HG02938 (cell line): ENCODE measurements at regions not wholly inside any gene's neighbourhood (a gene's known extent, or its start where the extent isn't known, plus 50 kb on each side); places are given as distances from the start of the nearest gene placed in this dataset.
"Not testable (repeated sequence)": the region's sequence is repeated elsewhere in the genome, so short reads cannot be mapped to it uniquely, and the experiment has no call there.

ENCODE experiments used
- ATAC-seq: cut with Tn5 transposase; IDR thresholded peaks from one replicate; pipeline ENCODE4 v1.9.1; 2021; ENCODE audit warnings: mild to moderate bottlenecking, moderate library complexity; ENCODE audit not compliant: unreplicated experiment

DNA sequence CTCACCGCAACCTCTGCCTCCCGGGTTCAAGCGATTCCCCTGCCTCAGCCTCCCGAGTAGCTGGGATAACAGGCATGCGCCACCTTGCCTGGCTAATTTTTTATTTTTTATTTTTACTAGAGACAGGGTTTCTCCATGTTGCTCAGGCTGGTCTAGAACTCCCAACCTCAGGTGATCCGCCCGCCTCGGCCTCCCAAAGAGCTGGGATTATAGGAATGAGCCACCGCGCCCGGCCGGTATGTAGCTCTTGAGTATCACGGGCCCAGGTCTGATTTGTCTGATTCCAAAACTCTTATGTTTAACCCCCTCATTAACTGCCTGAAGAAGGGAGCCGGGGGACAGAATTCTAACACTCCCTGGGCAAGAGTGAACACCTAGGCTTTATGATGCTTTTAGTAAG, 91.7 kb upstream of the OLIG2 start:
- not testable (repeated sequence) for ATAC-seq

DNA sequence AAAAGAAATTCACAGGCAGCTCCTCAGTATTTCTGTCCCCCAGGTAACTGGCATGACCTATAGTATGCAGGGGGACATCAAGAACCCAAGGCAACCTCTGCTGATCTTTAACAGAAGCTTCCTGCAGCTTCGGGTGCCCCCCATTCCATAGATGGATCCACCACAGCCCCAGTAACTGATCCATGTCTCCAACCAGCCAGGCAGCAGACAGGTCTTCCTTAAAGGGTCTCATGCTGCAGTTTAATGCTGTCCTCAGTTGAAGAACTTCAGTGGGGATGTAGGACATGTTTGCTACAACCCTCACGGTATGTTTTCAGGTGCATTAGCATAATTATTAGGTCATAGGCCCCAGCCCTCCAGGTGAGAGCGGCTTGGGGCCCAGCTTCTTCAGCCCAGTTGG, 90.9 kb upstream of the OLIG2 start:
- ATAC-seq, result no peak

DNA sequence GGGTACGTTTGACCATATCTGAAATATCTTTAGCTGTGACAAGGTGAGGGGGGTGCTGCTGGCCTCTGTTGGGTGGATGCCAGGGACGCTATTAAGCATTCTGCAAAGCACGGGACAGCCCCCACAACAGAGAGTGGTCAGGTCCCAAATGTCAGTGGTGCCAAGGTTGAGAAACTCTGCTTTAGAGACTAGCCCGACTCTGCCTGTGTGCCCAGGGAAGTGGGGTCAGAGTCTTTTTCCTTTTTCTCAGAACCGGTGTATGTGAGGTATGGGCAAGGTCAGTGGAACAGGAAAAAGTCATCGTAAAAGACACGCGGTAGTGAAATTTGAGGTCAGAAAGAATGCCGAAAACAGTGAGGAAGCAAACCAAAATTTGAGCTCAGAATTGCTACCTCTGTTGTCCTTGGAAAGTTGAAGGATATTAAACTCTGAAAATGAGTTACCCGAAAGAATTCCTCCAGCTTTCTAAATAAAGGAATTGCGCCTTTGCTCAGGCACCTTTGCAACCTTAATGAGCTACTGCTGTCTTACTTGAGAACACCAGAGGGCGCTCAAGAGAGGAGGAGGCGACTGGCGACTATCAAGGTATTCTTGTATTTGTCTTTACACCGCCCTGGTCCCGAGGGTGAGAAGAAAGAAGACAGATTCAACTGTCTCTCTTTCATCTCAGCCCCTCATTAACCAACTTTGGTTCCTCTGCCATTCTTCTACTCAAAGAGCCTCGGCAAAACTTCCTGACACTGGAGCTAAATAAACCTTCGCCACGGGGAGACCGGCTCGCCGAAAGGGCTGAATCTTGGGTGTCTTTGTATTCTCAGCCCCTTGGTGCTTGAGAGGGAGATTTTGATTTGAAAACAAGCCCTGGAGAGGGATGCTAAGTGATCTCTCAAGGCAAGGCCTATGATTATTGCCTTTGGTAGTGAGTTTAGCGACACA, 85.4 kb upstream of the OLIG2 start:
- ATAC-seq, result no peak

DNA sequence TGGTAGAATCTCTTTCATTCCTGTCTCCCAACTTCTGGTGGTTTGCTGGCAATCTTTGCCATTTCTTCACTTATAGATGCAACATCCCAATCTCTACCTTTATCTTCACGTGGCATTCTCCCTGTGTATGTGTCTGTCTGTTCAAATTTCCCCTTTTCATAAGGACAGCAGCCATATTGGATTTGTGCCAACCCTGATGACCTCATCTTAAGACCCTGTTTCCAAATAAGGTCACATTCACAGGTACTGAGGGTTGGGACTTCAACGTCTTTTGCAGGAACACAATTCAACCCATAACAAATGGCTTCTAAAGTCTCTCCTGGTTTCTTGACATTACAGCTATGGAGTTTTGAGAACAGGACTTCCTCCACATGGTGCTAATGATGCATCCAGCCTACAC, 84.5 kb upstream of the OLIG2 start:
- ATAC-seq, result no peak

DNA sequence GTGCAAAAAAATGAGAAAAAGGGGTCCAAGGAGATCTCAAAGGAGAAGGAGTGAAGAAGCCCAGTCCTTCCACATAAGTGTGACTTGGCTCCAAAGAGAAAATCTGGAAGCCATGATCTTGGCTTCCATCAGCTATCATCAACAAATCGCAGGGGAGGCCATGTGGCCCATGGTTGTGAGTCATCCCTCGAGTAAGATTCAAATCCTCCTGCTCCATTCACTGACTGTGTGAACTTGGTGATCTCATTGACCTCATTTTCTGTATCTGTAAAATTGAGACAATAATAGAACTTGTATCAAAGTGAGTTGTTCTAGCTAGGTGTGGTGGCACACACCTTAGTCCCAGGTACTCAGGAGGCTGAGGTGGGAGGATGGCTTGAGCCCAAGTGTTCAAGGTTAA, 79.1 kb upstream of the OLIG2 start:
- no peak for ATAC-seq

DNA sequence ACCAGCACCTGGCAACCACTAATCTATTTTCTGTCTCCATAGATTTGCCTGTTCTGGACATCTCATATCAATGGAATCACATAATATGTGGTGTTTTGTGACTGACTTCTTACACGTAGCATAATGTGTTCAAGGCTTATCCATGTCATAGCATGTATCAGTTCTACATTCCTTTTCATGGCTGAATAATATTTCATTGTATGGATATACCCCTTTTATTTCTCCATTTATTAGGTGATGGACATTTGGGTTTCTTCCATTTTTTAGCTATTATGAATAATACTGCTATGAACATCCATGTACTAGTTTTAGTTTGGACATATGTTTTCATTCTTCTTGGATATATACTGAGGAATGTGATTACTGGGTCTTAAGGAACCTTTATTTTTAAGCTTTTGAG, 78.0 kb upstream of the OLIG2 start:
- no peak for ATAC-seq

DNA sequence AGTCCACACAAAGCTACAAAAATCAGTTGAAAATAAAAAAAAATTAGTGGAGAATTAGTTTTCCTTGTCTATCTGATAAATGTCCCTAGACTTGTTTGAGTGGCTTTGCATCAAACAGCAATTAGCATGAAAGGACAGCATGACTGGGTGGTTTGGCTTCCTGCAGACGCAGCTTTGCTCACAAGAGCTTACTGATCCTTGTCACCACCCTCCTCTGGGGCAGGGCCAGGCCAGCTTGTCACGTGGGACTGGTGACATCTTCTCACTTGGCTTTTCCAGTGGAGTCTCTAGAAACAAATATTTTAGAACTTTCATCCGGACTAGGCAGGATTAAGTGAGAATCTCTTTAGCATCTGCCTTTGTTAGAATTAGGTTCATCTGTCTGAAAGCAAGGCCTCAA, 76.0 kb upstream of the OLIG2 start:
- no peak for ATAC-seq

DNA sequence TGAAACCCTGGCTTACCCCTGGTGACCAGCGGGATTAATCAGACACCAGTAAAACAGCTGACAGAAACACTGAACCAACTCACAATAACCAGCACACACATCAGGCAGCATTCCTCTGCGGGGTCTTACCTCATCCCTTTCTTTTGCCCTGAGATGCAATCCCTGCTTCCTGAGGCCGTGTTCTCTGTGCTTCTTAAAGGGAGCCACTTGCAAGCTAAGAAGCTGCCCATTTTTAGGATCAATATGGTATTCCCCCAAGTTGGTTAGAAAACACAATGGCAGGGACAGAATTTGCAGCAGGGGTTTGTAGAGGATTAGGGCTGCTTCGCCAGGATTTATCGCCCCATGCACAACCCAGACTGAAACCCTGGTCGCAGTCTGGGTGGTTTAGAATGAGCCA, 74.7 kb upstream of the OLIG2 start:
- no peak for ATAC-seq

DNA sequence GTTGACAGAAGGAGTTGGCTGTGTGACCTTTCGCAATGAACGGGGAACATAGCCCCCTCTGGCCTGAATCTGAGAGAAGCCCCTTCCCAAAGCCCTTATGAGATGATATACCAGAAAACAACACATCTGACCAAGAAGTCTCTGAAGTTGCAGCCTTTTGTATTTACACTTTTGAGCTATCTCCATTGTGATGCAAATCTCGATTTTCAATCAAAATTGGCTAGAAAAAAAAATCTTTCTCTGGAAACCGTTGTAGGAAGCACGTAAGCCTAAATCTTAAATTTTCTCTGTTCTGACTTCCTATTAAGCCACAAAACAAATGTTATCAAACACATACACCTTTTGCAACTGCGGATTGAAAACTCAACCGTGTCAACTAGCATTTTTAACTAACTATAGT, 71.4 kb upstream of the OLIG2 start:
- no peak for ATAC-seq

DNA sequence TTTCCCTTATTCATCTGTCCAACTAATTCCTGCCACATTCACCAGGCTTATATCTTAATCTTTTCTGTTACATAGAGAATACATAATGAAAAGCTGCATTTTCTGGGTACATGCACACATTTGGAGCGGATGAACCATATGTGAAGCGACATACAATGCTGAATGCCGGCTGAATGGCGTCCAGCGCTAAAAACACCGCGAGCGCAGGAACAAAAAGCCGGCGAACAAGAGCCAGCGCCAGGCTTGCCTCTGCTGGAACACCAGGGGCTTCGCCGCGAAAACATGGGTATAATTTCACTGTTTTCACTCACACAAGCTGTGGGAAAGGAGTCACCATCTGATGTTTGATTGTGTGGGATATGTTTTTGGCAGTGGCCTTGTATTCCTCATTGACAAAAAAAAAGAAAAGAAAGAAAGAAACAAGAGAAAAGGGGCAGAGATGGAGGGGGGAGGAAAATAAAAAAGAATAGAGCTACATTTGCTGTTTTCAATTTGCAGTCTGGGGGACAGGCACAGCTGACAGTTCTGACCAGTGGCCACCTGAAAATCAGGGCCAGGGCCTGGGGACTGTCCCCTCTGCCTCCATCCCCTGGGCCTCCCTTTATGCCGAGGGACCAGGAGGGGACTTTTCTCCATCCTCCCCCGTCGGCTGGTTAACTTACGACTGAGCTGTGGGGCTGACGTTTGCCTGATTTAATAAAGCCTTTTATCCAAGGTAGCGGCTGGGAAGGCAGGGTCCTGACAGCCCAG, 70.2 kb upstream of the OLIG2 start:
- ATAC-seq, result no peak

DNA sequence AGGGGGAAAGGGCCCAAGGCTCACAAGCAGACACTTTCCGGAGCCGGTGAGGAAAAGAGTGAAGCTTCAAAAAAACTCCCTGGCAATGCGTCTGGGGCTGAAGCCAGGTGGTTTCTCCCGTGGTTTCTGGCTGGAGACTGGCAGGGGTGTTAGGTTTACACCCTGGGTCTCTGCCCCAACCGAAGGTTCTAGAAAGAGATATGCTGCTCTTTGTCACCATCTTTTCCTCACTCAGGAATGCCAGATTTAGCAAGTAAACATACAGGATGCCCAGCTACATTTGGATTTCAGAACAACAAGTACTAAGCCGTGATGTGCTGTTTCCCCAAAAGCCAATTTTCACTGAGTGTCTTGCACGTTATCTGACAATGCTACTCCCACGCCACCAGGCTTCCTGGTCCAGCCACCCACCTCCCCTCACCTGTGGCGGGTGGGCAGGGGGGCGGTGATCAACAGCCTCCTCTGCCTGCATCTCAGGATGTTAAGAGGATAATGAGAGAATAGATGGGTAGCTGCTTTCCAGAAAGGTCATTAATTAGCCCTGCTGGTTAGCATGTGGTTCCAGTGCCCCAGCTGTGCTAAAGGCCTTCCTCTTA, 69.6 kb upstream of the OLIG2 start:
- ATAC-seq, result no peak

DNA sequence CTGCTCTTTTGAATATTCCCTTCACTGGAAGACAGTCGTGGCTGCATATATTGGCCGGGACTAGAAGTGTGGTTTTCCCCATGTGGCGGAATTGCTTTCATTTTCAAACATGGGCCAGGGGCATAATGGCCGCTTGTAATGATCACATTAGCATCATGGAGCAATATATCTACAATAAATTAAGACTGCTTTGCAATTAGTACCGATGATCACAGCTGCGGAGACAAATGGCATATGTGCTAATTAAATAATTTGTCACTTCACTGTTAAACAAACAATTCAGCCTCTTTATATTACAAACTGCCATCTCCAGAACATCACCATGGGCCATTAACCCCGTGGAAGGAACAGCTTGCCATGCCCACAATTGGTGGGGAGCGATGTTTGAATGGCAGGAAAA, 68.2 kb upstream of the OLIG2 start:
- ATAC-seq, result no peak

DNA sequence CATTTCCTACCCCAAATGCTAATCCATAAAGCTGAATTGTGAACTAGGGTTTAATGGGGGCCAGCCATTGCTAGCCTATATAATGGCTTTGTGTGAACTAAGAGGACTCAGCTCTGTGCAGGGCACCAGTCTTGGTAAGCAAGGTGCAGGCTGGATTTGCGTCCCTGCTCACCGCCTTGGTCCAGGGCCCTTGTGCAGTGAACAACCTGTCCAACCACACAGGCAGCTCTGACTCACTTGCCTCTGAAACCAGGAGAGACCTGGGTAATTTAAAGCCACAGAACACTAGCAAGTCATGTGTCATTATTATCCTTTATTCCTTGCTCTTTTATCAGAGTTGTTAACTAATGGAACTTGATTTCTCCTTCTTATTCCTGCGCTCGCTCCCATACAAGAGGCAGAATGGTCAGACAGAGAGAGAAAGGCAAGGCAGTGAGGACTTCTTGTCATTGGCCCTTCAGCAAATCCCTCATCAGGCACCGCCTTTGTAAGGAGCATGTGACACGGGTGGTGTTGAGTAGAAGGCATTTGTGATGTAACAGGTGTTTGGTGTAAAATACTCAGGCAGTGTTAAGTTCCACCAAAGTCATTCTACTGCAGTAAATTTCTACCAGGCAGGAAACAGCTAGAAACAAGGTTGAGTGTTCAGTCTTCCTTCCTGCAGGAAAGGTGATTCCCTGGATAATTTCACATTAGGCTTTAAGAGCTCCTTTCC, 67.3 kb upstream of the OLIG2 start:
- no peak for ATAC-seq

DNA sequence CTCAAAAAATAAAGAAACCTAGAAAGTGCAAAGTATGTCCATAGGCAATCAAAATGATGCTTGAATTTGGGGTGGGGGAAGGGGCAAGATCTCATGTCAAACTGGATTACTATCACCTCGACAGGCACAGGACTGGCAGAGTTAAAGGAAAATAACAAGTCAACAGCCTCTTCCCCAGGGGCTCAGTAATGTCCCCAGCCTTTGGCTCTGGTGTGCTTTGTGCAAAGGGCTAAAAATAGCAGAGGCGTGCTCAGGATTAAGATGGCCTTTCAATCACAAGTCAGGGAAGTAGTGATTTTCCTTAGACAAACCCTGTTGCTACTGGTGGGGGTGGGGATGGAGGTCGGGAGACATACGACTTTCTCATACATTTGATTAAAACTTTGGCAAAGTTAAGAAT, 63.5 kb upstream of the OLIG2 start:
- no peak for ATAC-seq

DNA sequence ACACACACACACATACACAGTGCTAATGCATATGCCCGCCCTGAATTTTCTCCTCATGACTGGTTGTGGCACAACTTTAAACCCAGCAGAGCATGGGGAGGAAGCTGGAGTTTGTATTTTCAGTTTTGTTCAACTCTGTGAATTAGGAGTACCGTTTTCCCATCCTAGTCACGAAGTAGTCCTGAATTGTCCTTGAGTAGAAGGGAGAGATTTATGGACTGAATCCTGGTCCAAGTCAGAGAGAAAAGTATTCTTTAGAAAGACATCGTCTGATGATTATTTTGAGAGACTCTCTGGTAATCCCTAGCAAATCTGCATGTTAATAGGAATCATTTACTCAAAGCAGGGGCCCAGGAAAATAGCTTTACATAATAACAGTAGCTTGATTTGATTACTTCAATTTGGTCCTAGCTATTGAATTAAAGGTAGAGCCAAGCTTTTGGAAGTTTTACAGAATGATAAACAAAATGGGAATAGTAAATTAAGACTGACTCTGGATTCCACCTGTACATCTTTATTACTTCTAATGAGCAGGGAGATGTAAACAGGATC, 60.5 kb upstream of the OLIG2 start:
- no peak for ATAC-seq

DNA sequence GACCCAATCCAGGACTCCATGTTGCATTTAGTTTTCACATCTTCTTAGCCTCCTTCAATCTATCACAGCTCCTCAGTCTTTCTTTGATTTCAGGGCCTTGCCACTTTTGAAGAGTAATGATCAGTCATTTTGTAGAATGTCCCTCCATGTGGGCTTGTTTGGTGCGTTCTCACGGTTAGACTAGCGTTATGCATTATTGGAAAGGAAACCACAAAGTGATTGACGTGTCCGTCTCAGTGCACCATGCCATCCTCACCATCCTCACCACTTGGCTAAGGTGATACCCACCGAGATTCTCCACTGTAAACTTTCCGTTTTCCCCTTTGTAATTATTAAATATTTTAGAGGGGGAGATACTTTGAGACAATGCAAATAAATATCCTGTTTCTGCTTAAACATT, 59.6 kb upstream of the OLIG2 start:
- ATAC-seq, result no peak

DNA sequence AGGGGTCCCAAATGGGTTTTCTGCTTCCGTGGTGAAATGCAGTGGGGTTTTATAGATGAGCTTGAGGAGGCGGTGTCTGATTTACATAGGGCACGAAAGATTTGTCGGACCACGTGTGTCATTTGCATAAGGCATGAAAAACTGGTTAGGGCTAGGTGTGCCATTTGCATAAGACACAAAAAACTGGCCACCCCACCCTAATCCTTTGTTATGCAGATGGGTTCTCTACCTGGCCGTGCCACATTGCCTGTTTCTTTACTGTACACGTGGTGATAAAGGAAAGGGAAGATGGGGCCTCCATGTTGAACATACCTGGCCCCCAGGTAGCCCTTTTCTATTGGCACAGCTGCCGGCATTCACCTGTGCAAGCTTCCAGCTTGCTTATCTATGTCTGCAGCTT, 57.6 kb upstream of the OLIG2 start:
- ATAC-seq, result not testable (repeated sequence)

DNA sequence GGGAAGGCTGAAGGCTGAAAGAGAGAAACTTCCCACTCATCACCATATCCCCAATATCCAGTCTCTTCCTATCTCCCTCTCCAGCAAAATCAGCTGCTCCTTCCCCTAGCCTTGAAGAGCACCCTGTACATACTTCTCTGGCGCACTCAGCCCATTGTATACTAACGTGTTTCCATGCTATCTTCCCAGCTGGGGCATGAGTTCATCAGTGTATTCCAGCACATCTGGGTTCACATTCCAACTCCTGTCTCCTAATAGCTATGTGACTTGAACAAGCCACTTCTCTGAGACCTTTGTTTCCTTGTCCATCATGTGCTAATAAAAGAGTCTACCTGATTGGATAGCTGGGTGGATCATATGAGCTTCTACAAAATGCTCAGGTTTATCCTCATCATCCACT, 51.1 kb upstream of the OLIG2 start:
- ATAC-seq, result no peak

DNA sequence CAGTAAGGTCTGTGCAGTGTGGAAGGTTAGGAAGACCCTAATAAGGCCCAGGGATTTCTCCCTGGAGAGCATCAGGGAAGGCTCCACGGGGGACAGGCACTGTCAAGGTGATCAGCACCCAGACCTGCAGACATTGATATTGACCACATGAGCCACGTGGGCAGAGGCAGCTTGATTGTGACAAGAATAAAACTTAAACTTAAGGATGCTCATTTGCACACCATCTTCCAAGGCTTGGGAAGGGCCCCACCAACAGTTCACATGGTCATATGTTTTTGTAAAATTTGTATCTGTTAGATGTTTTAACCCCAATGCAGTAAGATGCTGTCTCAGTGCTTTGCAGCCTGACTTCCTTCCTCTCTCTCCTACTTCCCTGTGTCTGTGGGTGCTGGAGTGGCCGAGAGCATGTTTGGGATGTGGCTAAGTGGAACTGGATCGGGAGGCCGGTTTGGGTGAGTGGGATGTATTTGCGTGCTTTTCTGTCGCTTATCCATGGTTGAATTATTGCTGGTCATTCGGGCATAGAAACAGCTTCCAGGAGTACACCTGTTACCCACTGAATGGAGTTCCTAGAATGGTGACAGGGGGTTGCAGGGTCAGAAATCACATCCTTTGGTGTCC, 49.8 kb upstream of the OLIG2 start:
- ATAC-seq, result no peak
